Lung (tissue), 11 donors: ENCODE measurements at regions not wholly inside any gene's neighbourhood (a gene's known extent, or its start where the extent isn't known, plus 50 kb on each side); places are given as distances from the start of the nearest gene placed in this dataset.

ENCODE experiments used
- ATAC-seq: fragments of 200-7000 bp; cut with Tn5 transposase; one replicate; pipeline ENCODE4 v1.9.1; 2020; ENCODE audit warnings: moderate number of reproducible peaks; ENCODE audit not compliant: insufficient read depth, low FRiP score
- DNase-seq, 3 donors: peaks; one replicate each; pipeline ENCODE4 v3.0.0-alpha.2; 2013 to 2017
- H3K27ac ChIP-seq, 2 donors: one replicate each; pipeline ENCODE4 v1.5.1; 2013; ENCODE audit warnings: mild to moderate bottlenecking in 2 of 2, moderate library complexity in 2 of 2, control low read depth in 1 of 2, inconsistent platforms in 1 of 2, low read depth in 1 of 2, low read length in 1 of 2
- H3K27me3 ChIP-seq, 3 donors: one replicate each; pipeline ENCODE4 v1.5.1; 2013; ENCODE audit warnings: low read length in 2 of 3; ENCODE audit not compliant: control insufficient read depth in 3 of 3, insufficient read depth in 3 of 3
- H3K36me3 ChIP-seq, 4 donors: one replicate each; pipeline ENCODE4 v1.5.1; 2013; ENCODE audit warnings: low read length in 4 of 4, mild to moderate bottlenecking in 1 of 4, moderate library complexity in 1 of 4; ENCODE audit not compliant: control insufficient read depth in 4 of 4, insufficient read depth in 4 of 4
- H3K4me1 ChIP-seq, 5 donors: one replicate each; pipeline ENCODE4 v1.5.1; 2013; ENCODE audit warnings: low read length in 5 of 5, mild to moderate bottlenecking in 2 of 5, moderate library complexity in 1 of 5; ENCODE audit not compliant: control insufficient read depth in 5 of 5, insufficient read depth in 5 of 5
- H3K4me3 ChIP-seq: one replicate; pipeline ENCODE4 v1.5.1; 2013; ENCODE audit warnings: mild to moderate bottlenecking, control low read depth, moderate library complexity
- H3K9ac ChIP-seq, 2 donors: one replicate each; pipeline ENCODE4 v1.5.1; 2013; ENCODE audit warnings: low read length in 2 of 2, control low read depth in 1 of 2; ENCODE audit not compliant: insufficient read depth in 1 of 2
- H3K9me3 ChIP-seq, 4 donors: one replicate each; pipeline ENCODE4 v1.5.1; 2013; ENCODE audit warnings: low read length in 3 of 4, mild to moderate bottlenecking in 1 of 4, moderate library complexity in 1 of 4; ENCODE audit not compliant: control insufficient read depth in 4 of 4, insufficient read depth in 3 of 4
- WGBS, 2 donors: extraction: QIAGEN DNeasy Blood & Tissue Kit; methylation state at CpG; one replicate each; pipeline ENCODE4 v1.1.7; 2013; 5-methylcytosine and 5-hydroxymethylcytosine counted together
- TF ChIP-seq, protein P1 (sequence below): IDR thresholded peaks from 2 replicates; pipeline ENCODE4 v1.5.1; 2012; ENCODE audit warnings: mild to moderate bottlenecking; ENCODE audit errors: control extremely low read depth, extremely low read depth
- donor health status: control.
- donor health status: control.
- donor health status: Bipolar disorder and iron deficiency.
- donor health status: healthy.
- donor health status: DM: yes; HTN: yes; CAD: no.

DNA sequence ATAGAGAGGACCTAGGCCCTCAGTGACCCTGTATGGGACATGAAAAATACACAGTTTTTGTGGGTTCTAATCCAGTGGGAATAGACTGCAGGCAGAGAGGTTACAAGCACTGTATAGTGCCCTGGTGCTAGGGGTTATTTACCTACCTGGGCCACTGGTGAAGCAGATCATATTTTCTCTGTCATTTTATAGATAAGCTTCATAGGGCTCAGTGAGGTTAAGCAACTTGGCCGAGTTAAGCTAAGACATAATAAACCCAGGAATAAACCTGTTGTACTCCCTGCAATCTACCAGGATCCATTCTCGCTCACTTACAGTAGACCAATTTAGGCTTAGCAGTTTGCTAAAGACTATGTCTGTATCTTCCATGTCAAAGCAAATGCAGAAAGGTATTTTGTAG, 340.6 kb upstream of the KHDRBS2 start:
- WGBS, 2 donors, result 81 to 87% methylated on average over 2 of the region's 2 CpGs
- no peak for ATAC-seq
- Histone ChIP-seq H3K4me3 (no peak overlapping the region), H3K9me3 (no peaks in the 10 kb centered on the region), H3K4me1 (no peaks in the 10 kb centered on the region), H3K9ac (no peak overlapping the region), H3K27ac (no peak overlapping the region), H3K27me3 (no peaks in the 10 kb centered on the region), H3K36me3 (no peaks in the 10 kb centered on the region)
- TF ChIP-seq, protein P1, sequence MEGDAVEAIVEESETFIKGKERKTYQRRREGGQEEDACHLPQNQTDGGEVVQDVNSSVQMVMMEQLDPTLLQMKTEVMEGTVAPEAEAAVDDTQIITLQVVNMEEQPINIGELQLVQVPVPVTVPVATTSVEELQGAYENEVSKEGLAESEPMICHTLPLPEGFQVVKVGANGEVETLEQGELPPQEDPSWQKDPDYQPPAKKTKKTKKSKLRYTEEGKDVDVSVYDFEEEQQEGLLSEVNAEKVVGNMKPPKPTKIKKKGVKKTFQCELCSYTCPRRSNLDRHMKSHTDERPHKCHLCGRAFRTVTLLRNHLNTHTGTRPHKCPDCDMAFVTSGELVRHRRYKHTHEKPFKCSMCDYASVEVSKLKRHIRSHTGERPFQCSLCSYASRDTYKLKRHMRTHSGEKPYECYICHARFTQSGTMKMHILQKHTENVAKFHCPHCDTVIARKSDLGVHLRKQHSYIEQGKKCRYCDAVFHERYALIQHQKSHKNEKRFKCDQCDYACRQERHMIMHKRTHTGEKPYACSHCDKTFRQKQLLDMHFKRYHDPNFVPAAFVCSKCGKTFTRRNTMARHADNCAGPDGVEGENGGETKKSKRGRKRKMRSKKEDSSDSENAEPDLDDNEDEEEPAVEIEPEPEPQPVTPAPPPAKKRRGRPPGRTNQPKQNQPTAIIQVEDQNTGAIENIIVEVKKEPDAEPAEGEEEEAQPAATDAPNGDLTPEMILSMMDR, result no peak
- DNase-seq, result no peak

DNA sequence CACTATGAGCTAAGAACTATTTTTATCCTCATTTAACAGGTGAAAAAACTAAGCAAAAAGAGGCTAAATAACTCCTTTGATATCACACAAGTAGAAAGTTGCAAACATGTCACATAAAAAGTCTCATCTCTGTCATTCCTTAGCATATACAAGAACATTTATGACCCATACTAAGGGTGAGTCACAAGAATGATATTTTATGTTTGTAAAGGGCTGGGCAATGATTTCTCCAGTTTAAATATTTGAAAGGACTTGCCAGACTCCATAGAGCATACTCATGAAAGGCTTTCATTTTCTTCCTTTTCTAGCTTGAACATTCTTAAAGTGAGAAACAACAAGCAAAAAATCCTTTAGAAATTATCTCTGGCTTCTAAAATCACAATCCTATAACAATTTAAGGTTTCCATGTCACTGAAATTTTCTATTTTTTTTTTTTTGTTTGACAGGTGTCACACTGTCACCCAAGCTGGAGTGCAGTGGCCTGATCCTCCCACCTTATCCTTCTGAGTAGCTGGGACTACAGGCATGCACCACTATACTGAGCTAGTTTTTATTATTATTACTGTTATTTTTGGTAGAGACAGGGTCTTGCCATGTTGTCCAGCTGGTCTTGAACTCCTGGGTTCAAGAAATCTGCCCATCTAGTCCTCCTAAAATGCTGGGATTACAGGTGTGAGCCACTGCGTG, 338.0 kb upstream of the KHDRBS2 start:
- Histone ChIP-seq H3K27me3 (no peaks in the 10 kb centered on the region), H3K4me1 (no peaks in the 10 kb centered on the region), H3K4me3 (no peak overlapping the region), H3K9ac (no peak overlapping the region), H3K36me3 (no peaks in the 10 kb centered on the region), H3K27ac (no peak overlapping the region), H3K9me3 (no peaks in the 10 kb centered on the region)
- WGBS, 2 donors, result 84 to 98% methylated on average over 1 of the region's 1 CpG
- DNase-seq, result no peak
- peak; percentile 41 for ATAC-seq
- TF ChIP-seq, protein P1, result no peak

DNA sequence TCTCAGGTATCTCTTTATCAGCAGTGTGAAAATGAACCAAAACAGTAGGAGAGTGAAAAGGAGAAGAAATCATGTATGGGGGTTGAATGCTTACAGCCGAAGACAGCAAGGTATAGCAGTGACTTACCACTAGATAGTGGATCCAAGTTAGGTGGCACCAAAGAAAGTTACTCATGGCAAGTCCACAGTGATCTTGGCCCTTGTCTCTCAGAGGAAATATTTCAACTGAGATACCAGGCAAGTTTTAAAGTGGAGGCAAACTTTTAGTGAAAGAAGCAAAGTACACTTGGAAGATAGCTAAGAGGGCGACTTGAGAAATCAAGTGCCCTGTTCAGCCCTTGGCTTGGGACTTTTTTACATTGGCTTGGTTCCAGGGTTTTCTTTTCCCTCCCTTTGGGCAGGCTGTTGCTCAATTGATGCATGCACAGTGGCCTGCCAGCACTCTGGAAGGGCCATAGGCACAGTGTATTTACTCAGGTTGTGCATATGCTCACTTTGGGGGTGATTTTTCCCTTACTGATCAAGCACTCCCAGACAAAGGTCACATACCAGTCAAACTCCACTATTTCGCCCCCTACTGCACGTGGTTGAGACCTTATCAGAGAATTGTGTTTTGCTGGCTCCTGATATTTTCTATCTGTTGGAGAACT, 329.5 kb upstream of the KHDRBS2 start:
- H3K27me3 ChIP-seq, result no peaks in the 10 kb centered on the region
- H3K27ac ChIP-seq, result peak overlapping the region in 1 of 2 donors; percentile 1
- WGBS, 2 donors, result 55 to 77% methylated on average over 4 of the region's 4 CpGs
- TF ChIP-seq, protein P1, result no peak
- DNase-seq (peak; percentile 50 to 86 (median 50)), ATAC-seq (peak; percentile 47)
- peaks cover 0 to 4% (median 0%) of the 10 kb centered on the region in 5 donors for H3K4me1 ChIP-seq
- no peak overlapping the region for H3K9ac ChIP-seq
- H3K4me3 ChIP-seq, result no peak overlapping the region
- H3K36me3 ChIP-seq, result no peaks in the 10 kb centered on the region
- peaks cover 0 to 2% (median 0%) of the 10 kb centered on the region in 4 donors for H3K9me3 ChIP-seq
